HG03432 (cell line): ENCODE measurements at regions not wholly inside any gene's neighbourhood (a gene's known extent, or its start where the extent isn't known, plus 50 kb on each side); places are given as distances from the start of the nearest gene placed in this dataset.

ENCODE experiments used
- ATAC-seq: cut with Tn5 transposase; IDR thresholded peaks from one replicate; pipeline ENCODE4 v1.9.1; 2021; ENCODE audit warnings: mild to moderate bottlenecking, moderate library complexity; ENCODE audit not compliant: unreplicated experiment

DNA sequence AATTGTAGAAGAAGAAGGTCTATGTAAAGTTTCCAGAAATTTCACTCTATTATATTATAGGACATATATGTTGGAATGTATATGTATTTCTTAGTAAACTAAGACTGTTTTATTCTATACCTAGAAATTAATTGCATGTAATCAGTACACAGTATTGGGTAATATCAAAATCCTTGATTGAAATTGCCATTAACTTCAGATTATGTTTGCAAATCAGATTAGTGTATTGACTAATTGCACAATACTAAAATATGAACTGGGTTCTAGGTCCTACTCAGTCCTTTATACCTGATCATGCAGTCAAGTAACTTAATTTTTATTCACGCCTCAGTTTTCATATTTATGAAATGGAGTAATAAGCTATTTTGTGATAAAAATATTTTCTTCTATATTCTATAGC lies 950.3 kb upstream of the ADGRL3 start:
- ATAC-seq = no peak

DNA sequence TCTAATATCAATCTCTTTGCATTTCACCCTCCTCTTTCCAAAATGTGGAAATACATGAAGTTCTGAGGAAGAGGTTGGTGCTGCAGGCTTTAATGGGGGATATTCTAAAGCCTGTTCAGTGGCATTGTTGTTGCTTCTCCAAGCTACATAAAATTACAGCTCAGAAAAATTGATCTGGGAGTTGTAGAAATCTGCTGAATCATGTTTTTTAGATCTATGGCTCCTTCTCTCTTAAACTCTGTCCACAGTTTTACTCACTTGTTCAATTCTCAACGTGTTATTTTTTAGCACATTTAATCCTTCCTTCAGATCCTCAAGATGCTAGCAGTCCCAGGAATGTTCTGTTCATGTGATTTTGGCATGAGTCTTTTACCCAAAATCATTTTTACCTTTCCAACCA lies 949.5 kb upstream of the ADGRL3 start:
- ATAC-seq = no peak

DNA sequence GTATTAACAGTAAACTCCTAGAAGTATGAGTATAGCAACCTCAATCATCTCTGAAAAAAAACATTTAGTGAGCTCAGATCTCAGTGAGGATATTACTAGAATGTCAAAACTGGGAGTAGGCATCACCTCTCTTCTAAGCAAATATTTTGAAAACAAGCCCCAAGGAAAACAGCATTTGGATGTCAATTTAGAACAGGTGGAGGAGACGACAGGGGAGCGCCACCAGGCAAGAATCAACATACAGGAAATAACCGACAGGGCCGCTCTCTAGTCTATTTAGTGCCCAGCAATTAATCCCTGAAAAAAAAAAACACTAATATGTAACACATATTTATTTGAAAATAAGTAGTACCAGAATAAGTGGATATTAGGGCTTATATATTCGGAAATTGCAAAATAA lies 940.3 kb upstream of the ADGRL3 start:
- ATAC-seq = no peak

DNA sequence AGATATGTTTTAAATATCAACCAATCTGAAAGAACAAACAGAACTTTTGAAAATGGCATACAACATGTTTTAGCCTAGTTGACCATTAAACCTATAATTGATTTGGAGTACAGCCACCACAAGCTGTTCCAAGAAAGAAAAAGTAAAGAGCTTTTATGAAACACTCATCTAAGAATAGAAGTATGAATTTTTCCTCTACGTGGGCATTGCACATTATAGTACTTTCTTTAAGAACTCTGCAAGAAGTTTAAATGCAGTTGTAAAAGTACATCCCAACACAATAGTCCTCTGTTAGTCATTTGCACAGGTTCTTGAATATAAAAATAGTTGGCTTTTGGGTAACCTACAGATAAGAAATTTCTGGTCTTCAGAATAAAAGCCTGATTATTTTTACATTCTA lies 933.6 kb upstream of the ADGRL3 start:
- ATAC-seq = no peak

DNA sequence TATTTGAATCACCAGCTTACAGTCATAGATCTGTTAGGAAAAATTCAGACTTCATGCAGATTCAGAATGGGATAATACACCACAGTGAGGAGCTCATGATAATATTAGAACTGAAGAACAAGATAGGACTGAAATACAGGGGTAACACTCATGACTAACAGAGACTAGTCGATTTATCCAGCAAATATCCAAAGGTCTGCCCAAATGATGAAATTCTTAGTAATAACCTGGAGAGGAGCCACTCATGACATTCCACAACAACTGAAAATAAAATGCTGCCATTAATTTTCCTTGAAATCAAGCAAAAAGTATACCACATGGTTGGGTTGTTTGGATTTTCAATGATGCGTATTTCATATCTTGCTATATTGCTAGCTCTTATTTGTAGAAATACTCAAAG lies 903.7 kb upstream of the ADGRL3 start:
- no peak for ATAC-seq

DNA sequence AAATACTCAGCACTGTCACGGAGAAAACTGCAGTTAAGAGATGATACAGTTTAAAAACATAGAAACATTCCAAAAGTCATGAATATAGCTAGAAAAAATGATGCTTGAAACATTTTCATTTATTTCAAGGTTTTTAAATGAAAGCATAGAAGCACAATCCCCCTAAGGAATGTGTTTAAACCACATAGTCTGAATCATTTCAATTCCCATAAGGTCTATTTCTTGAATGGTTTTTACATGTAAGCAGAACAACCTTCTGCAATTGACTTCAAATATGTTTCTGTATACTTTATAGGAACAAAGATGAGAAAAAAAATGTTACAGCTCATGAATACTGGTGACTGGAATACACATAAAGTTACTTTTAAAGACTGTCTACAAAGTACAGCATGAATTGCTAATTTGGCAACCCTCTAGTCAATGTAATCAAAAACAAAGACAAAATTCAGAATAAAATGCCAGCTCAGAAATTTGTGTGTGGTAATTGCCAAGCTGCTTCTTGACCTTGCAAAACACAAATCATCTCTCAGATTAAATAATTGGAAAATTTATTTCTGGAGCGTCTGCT lies 886.4 kb upstream of the ADGRL3 start:
- no peak for ATAC-seq

DNA sequence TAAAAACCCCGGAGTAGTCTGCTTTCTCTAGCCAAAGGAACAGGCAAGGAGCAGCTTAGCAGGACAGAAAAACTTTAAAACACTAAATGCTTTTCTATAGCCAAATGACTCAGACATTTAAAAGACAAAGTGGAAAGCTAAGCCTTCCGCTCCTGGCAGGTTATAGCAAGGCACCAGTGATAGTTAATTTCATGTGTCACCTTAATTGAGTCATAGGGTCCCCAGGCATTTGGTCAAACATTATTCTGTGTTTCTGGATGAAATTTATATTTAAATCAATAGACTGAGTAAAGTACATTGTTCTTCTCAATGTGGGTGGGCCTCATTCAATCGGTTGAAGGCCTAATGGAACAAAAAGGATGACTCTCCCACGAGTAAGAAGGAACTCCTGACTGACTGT lies 885.7 kb upstream of the ADGRL3 start:
- no peak for ATAC-seq

DNA sequence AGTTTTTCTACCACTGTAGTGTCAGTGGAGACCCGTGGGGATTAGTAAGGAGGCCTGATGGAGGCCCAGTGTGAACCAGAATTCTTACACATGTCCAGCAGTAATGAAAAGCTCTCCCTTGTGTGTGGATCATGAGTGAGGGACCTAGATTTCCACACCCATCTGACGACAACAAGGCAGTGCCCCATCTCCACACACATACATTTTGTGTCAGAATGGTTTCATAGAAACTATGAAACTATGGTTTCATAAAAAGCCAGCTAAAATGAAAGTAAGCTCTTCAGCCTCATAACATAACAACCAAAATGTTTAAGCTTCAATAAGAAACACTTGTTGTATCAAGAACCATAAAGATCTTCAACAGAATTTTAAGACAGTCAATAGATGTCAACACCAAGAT lies 884.5 kb upstream of the ADGRL3 start:
- no peak for ATAC-seq

DNA sequence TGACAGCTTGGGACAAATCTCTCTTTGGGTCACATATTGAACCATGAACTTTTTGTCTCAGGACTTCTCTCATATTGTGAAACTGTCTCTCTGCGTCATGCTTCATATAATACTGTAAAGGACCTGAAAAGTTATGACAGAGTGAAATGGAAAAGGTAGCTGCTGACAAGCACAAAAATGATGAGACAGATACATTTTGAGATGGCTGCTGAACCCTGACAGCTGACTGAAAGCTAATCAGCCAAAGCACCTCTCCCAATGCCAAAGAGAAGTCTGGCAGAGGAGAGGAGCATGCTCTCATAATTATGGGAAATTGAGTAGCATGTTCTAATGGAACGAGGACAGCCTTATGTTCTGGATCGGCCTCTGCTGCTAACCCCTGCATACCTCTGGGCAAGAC lies 873.4 kb upstream of the ADGRL3 start:
- ATAC-seq = no peak

DNA sequence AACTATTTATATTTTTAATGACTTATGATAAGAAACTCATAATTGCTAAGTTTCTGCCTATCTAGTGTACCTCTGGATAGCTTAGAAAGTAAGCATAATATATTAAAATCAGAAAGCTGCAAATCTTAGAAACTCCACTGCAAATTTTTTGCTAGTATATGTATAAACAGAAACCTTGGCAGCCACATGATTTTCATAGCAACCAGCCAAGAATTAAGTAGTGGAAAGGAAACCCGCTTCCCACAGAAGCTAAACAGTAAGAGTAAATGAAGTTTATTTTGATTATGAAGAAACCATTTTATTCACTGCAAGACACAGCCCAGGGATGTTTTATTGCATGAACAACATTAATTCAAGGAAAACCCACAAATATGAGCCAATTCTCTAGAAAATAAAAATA lies 872.5 kb upstream of the ADGRL3 start:
- no peak for ATAC-seq

DNA sequence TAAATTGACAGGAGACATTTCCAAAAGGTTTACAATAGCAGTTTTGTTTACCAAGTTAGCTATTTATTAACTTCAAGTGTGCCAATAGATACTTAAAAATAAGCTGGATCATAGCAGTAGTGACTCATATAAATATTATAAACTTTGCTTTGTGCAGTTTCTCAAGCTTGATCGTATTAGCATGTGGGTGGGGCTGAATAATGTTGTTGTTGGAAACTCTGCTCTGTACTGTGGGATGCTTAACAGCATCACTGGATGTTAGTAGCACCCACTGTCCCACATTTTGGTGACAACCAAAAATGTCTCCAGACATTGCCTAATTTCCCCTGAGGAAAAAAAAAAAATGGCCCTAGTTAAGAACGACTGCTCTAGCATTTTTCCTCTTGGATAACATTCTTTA lies 855.2 kb upstream of the ADGRL3 start:
- ATAC-seq = no peak

DNA sequence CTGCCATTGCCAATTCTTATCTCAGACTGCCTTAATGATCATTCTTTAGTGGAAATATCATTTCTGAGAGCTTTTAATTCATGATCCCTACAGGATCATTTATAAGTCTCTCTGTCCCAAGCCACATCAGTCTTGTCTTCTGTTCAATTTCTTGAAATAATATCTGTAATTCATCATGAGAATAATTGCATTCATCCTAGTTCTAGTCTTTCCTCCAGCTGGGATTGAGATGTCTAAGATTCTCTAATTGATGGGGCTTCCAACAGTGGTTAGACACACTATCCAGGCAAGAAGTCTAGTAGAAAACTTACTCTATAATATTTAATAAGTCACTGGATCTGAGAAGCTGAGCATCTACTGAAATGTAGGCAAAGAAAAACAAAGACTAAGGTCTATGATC lies 854.7 kb upstream of the ADGRL3 start:
- ATAC-seq = no peak

DNA sequence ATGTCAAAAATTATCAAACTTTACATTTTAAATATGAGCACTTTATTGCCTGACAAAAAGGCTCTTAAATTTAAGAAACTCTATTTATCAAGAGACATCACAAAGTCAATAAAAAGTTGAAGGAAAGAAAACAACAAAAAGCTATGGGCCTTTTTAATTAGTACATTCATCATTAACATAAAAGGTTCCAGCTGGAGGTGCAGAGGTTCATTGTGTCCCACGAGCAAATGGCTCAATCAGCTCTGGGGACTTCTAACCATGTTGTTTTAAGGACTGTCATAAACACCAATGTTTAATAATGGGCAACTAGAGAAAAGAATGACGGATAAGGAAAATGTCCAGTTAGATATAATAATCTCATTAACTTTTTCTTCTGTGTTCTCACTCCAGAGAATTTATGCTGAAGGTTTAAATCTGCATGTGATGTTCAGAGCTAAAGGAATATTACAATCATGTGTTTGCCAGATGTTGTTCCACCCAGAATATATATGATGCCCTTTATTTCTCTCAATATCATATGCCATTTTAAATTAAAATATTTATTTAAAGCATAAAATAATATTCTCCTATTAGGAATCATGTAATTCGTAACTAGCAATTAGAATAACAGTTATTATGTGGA lies 840.3 kb upstream of the ADGRL3 start:
- no peak for ATAC-seq

DNA sequence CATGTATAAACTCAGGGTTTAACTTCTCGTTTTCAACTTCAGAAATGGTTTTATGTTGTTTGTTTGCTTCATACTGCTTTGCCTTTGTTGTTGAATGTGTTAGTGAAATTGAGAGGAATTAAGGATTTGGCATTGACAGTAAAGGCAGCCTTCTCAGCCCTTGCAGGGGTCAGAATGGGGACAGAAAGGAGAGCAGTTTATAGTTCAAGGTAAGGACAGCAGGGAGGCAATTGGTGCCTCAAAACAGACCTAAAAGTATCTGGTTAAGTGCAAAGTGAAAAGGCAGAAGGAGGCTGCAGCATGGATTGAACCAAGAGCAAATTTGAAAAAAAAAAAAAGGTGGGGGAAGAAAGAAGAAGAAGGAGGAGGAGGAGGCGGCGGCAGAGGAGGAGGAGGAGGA lies 835.0 kb upstream of the ADGRL3 start:
- ATAC-seq = no peak

DNA sequence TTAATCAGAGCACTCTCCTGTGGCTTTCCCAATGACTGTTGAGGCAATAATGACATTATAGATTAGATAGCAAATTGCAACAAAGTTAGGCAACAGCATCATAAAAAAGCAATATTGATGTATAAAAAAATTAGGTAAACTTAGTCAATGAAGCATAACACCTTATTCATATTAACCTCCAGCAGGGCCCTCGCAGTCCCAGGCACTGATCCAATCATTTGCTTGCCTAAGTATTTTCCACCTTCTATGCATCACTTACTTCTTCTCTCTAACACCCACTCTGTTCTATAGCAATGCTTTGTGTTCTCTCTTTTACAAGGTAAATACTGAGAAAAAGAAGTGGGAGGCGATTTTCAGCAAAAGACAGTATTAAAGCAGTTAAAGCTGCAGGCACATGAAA lies 833.5 kb upstream of the ADGRL3 start:
- ATAC-seq = no peak

DNA sequence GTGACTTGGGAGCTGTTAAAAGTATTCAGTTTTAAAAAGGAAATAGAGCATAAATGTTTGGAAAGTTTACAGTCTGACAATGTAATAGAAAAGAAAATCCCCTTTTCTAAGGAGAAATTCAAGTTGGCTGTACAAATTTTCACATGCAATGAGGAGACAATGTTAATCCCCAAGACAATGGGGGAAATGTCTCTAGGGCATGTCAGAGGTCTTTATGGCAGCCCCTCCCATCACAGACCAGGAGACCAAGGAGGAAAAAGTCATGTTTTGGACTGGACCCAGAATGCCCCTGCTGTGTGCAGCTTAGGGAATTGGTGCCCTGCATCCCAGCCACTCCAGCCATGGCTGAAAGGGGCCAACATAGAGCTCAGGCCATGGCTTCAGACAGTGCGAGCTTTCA lies 831.1 kb upstream of the ADGRL3 start:
- no peak for ATAC-seq

DNA sequence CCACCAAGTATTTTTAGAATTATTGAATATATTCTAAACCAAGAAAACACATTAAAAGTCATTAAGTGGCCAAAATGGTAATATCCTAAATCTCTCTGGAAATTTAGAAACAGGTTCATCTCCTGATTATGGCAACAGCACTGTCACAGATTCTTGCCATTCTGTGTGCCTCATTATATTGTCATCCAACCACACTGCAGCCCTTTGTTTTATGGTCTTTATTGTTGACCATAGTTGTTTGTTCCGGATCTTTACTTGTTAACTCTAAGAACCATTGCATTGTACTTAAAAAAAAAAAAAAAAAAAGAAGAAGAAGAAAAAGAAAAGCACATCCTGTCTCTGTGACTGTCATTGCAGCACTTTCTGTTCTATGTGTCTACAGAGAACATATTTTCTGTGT lies 822.1 kb upstream of the ADGRL3 start:
- no peak for ATAC-seq

DNA sequence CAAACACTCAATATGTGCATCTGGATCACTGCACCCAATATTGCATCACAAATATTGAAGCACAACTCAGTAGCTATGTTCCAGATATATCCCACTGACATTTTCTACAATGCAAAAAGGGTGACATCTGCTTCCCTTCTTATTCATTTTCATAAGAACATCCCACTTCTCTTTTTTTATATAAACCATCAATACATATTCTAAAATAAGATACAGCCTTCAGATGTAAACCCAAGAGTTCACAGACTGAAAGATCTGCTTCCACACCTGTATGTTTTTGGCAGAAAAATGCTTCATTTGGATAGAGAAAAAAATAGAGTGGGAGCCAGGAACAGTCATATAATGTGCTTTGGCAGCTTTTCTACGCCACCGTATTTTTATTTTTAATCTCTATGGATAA lies 815.6 kb upstream of the ADGRL3 start:
- ATAC-seq = no peak

DNA sequence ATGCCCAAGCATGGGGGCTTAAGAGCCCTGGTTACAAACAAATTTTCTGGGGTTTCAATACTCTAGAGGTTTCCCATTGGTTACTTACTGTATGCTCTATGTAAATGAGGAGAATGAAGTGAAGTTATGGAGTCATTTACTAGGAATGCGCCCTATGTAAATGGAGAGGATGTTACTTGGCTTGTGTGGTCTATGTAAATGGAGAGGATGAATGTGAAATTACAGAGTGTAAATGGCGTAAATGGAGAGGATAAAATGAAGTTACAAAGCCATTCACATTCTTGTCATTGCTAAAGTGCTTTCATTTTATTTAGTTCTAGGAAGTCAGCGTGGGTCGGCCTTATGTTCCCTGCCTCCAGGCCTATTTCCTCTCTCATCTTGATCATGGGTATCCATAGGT lies 810.5 kb upstream of the ADGRL3 start:
- ATAC-seq = no peak

DNA sequence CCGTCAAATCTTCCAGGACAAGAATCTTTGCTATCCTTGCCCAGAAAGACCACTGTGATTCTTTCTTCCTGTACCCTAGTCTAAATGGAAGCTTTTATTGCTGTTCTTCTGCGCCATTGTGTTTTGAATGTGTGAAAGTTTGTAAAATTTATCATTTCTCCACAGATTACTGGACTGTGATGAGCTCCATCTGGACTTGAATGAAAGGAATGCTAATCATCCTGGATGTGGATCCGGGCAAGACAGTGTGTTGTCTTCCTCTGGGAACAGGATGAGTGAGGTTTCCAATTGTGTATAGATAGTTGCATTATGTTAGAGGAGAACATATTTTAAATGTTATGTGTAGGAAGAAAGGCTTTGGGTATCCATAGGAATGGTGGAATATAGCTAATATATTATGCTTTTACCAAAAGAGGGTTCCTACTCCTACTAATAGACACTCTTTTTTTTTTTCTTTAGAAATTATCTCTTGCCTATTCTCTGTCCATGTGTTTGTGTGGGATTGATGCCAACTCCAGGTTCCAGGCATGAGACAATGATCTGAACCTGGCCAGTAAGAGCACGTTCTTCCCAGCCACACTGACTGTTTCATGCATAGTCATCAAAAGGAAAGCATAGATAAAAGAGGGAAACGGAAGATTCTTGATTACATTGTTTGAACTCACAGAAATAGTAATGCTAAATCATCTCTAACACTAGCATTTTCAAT lies 803.6 kb upstream of the ADGRL3 start:
- ATAC-seq = no peak

DNA sequence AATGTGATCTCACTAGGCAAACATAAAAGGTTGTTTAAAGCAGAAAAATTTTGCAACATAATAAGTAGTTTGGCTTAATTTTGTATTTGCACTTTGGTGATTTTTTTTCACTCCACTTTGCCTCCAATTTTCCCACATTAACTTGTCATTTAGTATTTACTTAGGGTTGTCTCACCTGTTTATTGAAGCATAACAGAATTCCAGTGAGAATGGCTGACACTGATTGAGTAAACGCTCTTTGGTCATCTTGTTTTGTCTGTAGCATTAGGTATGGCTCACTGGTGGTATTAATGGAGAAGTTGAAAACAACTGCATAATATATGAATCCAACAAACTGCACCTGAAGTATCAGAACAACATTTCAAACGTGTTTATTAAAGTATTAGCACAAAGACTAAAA lies 799.5 kb upstream of the ADGRL3 start:
- ATAC-seq = no peak

DNA sequence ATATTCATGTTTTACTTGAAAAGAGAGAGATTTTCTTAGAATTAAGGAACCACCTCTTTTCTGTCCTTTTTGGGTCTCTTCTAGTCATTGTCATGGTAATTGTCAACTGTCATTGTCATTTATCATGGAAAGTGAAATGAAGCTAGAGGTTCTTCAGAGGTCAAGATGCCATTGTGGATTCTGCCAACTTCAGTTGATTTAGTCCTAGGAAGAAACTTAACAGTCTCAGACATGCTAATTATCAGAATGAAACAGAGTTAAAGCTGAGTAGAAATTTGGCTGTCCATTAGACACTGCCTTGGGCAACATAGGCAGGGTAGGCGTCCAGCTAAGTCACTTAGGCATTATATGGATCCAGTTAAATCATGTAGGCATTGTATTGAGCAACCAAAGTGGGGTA lies 796.1 kb upstream of the ADGRL3 start:
- no peak for ATAC-seq

DNA sequence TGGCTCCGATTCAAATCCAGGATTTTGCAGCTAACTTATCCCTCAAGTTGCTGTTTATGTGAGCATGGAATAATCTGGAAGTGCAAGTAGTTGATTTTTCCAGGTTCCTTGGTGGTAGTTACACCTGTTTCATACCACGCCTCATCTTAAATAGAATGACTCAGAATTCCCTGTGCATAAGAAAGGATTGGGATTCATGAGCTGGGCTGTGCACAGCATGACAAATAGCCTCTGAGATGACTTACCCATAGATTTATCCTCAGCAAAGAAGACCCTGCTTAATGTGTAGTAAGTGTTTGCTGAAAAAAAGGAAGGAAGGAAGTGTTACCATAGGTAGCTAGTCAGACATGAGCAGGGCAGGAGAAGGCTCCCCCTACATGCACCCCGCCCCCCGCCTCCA lies 777.7 kb upstream of the ADGRL3 start:
- no peak for ATAC-seq
